OCI-LY7 (cell line): ENCODE measurements at regions not wholly inside any gene's neighbourhood (a gene's known extent, or its start where the extent isn't known, plus 50 kb on each side); places are given as distances from the start of the nearest gene placed in this dataset.

Source experiments
- BruUV-seq: library from RNA; stranded (reverse); fragments of 400-500 nt; replicated peaks from 2 replicates; lab custom pipeline; 2021; lab: Mats Ljungman, UMichigan
- CTCF ChIA-PET: fragments of 300-600 bp; sonication (Branson Sonifier 250); formaldehyde crosslinking; loops from one replicate; lab custom pipeline; 2022; ENCODE audit warnings: antibody characterized with exemption; ENCODE audit not compliant: unreplicated experiment; lab: Charles Lee
- POLR2A ChIA-PET: fragments of 300-600 bp; sonication (Branson Sonifier 250); formaldehyde crosslinking; loops from one replicate; lab custom pipeline; 2022; ENCODE audit warnings: antibody characterized with exemption; lab: Charles Lee
- DNase-seq: peaks from one replicate; pipeline ENCODE4 v3.0.0-alpha.2; 2015; ENCODE audit warnings: low spot score
- H2AFZ ChIP-seq: fragments of 200-600 bp; sonication (generic), shearing (Covaris generic); 2 replicates; pipeline ENCODE4 v1.6.1; 2014; ENCODE audit warnings: mild to moderate bottlenecking, antibody characterized with exemption, low read length, moderate library complexity
- H3K27ac ChIP-seq: fragments of 200-600 bp; sonication (generic); 2 replicates; pipeline ENCODE4 v1.5.1; 2014; ENCODE audit warnings: mixed run types, low read depth, mild to moderate bottlenecking, moderate library complexity, low read length, inconsistent platforms; ENCODE audit not compliant: poor library complexity, severe bottlenecking
- H3K36me3 ChIP-seq: fragments of 200-600 bp; sonication (generic); 2 replicates; pipeline ENCODE4 v1.6.1; 2014; ENCODE audit warnings: mild to moderate bottlenecking, antibody characterized with exemption, low read length, moderate library complexity, mixed read lengths; ENCODE audit not compliant: insufficient read depth
- H3K4me1 ChIP-seq: fragments of 200-600 bp; sonication (generic); 2 replicates; pipeline ENCODE4 v1.5.1; 2014; ENCODE audit warnings: mild to moderate bottlenecking, low read length; ENCODE audit not compliant: insufficient read depth, poor library complexity, severe bottlenecking
- H3K4me2 ChIP-seq: fragments of 200-600 bp; sonication (generic); 2 replicates; pipeline ENCODE4 v1.6.1; 2014; ENCODE audit warnings: mild to moderate bottlenecking, low read length
- H3K4me3 ChIP-seq: fragments of 200-600 bp; sonication (generic); 2 replicates; pipeline ENCODE4 v1.5.1; 2014; ENCODE audit warnings: mild to moderate bottlenecking, low read depth, low read length; ENCODE audit not compliant: poor library complexity, severe bottlenecking
- H3K79me2 ChIP-seq: fragments of 200-600 bp; sonication (generic); 2 replicates; pipeline ENCODE4 v1.6.1; 2016; ENCODE audit warnings: low read depth, mild to moderate bottlenecking, low read length, moderate library complexity, mixed read lengths; ENCODE audit not compliant: insufficient read depth
- H3K9me2 ChIP-seq: fragments of 200-600 bp; sonication (generic); 2 replicates; pipeline ENCODE4 v1.6.1; 2016; ENCODE audit warnings: mild to moderate bottlenecking, low read length, mixed read lengths; ENCODE audit not compliant: insufficient read depth
- H3K9me3 ChIP-seq: fragments of 200-600 bp; sonication (generic); 2 replicates; pipeline ENCODE4 v1.6.1; 2014; ENCODE audit warnings: mild to moderate bottlenecking, mixed run types, low read length, mixed read lengths
- H4K20me1 ChIP-seq: fragments of 200-600 bp; sonication (generic); 2 replicates; pipeline ENCODE4 v1.6.1; 2014; ENCODE audit warnings: mild to moderate bottlenecking, antibody characterized with exemption, low read length, moderate library complexity, mixed read lengths; ENCODE audit not compliant: insufficient read depth
- CTCF ChIP-seq: fragments of 200-600 bp; sonication (generic); conservative IDR thresholded peaks from 2 replicates; pipeline ENCODE4 v1.5.1; 2014; ENCODE audit warnings: mild to moderate bottlenecking, antibody characterized with exemption, low read length, moderate library complexity, mixed read lengths
- EZH2phosphoT487 ChIP-seq: fragments of 200-600 bp; sonication (generic); IDR thresholded peaks from 2 replicates; pipeline ENCODE4 v1.6.1; 2018; ENCODE audit warnings: low read depth, borderline replicate concordance, mild to moderate bottlenecking, mixed run types, antibody characterized with exemption, low read length, moderate library complexity, mixed read lengths
- intact Hi-C: fragments of 100-400 bp; cut with micrococcal nuclease; formaldehyde crosslinking; loops from one replicate; pipeline ENCODE4 v1.10.0; 2022; ENCODE audit not compliant: unreplicated experiment

- no TSS peak for BruUV-seq
- H2AFZ ChIP-seq = no peak overlapping the region
- intact Hi-C loops = no loop called here
Measured at GRCh38 chrX:26613956-26614355, 398.0 kb downstream of the MAGEB5 start.

GRCh38 chrX:26606971-26607370, 391.0 kb downstream of the MAGEB5 start:
- no peak overlapping the region for H3K4me2 ChIP-seq
- H3K4me1 ChIP-seq = no peaks in the 10 kb centered on the region
- no peaks in the 10 kb centered on the region for H3K9me3 ChIP-seq
- H3K27ac ChIP-seq = no peak overlapping the region
- H3K9me2 ChIP-seq = no peaks in the 10 kb centered on the region
- no peak overlapping the region for H3K4me3 ChIP-seq
- no peak overlapping the region for H2AFZ ChIP-seq
- no peaks in the 10 kb centered on the region for H3K79me2 ChIP-seq
- ChIA-PET CTCF (no interaction called here), POLR2A (no interaction called here)
- TF ChIP-seq EZH2phosphoT487 = no peak
- no peak for TF ChIP-seq CTCF
- no peaks in the 10 kb centered on the region for H3K36me3 ChIP-seq
- BruUV-seq = no TSS peak
- no peaks in the 10 kb centered on the region for H4K20me1 ChIP-seq
- intact Hi-C loops = no loop called here
- no peak for DNase-seq

More at GRCh38 chrX:26613956-26614355, 398.0 kb downstream of the MAGEB5 start:
- H3K9me3 ChIP-seq = no peaks in the 10 kb centered on the region
- TF ChIP-seq EZH2phosphoT487 (no peak), CTCF (no peak)
- H3K4me2 ChIP-seq = no peak overlapping the region
- H3K36me3 ChIP-seq = no peaks in the 10 kb centered on the region
- ChIA-PET CTCF (no interaction called here), POLR2A (no interaction called here)
- no peaks in the 10 kb centered on the region for H3K4me1 ChIP-seq
- H3K4me3 ChIP-seq = no peak overlapping the region
- no peaks in the 10 kb centered on the region for H3K9me2 ChIP-seq
- no peaks in the 10 kb centered on the region for H4K20me1 ChIP-seq
- no peak for DNase-seq
- no peak overlapping the region for H3K27ac ChIP-seq
- H3K79me2 ChIP-seq = no peaks in the 10 kb centered on the region

GRCh38 chrX:26597981-26598380, 382.0 kb downstream of the MAGEB5 start:
- no peak overlapping the region for H3K4me3 ChIP-seq
- intact Hi-C loops = no loop called here
- ChIA-PET POLR2A (no interaction called here), CTCF (no interaction called here)
- no peak overlapping the region for H2AFZ ChIP-seq
- H3K9me2 ChIP-seq = no peaks in the 10 kb centered on the region
- no peaks in the 10 kb centered on the region for H3K79me2 ChIP-seq
- H4K20me1 ChIP-seq = no peaks in the 10 kb centered on the region
- H3K9me3 ChIP-seq = no peaks in the 10 kb centered on the region
- H3K36me3 ChIP-seq = no peaks in the 10 kb centered on the region
- TF ChIP-seq EZH2phosphoT487 (no peak), CTCF (no peak)
- no TSS peak for BruUV-seq
- DNase-seq = no peak
- no peak overlapping the region for H3K4me2 ChIP-seq
- H3K27ac ChIP-seq = no peak overlapping the region
- no peaks in the 10 kb centered on the region for H3K4me1 ChIP-seq
